SK-N-SH (cell line): ENCODE measurements at regions not wholly inside any gene's neighbourhood (a gene's known extent, or its start where the extent isn't known, plus 50 kb on each side); places are given as distances from the start of the nearest gene placed in this dataset.
A peak's percentile ranks its signal among the peaks of the same experiment; 100 is the strongest.

Experiments used
- CTCF ChIA-PET: fragments of 300-600, 350-600 bp; formaldehyde crosslinking; extraction: SDS; loops from one replicate; lab custom pipeline; 2021; lab: Yijun Ruan, JAX
- POLR2A ChIA-PET: fragments of 350-600 bp; sonication (Branson Sonifier 250); formaldehyde crosslinking; extraction: SDS; loops from one replicate; lab custom pipeline; 2020; ENCODE audit warnings: antibody characterized with exemption, inconsistent platforms; lab: Yijun Ruan, JAX
- DNase-seq: peaks from one replicate; pipeline ENCODE4 v3.0.0; 2012
- H2AFZ ChIP-seq: fragments of 200-600 bp; sonication (generic); 2 replicates; pipeline ENCODE4 v1.8.1; 2016; ENCODE audit warnings: antibody characterized with exemption, mild to moderate bottlenecking, low read depth
- H3F3A ChIP-seq: fragments of 200-600 bp; sonication (generic); replicated peaks from 2 replicates; pipeline ENCODE3; 2016; ENCODE audit warnings: antibody characterized with exemption, mild to moderate bottlenecking; ENCODE audit not compliant: insufficient read depth
- H3K27ac ChIP-seq, 2 experiments: fragments of 200-500 bp in 1 of 2; fragments of 200-600 bp in 1 of 2; sonication (Bioruptor generic) in 1 of 2; sonication (generic), shearing (Covaris generic) in 1 of 2; 2 replicates each; pipeline versions ENCODE4 v1.5.1 to v1.6.1; 2014 to 2016; ENCODE audit warnings: low read depth in 2 of 2, inconsistent platforms in 1 of 2, low read length in 1 of 2, mild to moderate bottlenecking in 1 of 2, mixed read lengths in 1 of 2
- H3K27me3 ChIP-seq: fragments of 200-600 bp; sonication (generic), shearing (Covaris generic); 2 replicates; pipeline ENCODE4 v1.6.1; 2016; ENCODE audit warnings: mixed run types; ENCODE audit not compliant: insufficient read depth
- H3K36me3 ChIP-seq, 2 experiments: fragments of 200-500 bp in 1 of 2; fragments of 200-600 bp in 1 of 2; sonication (Bioruptor generic) in 1 of 2; sonication (generic) in 1 of 2; replicated peaks in 1 of 2; 2 replicates each; pipeline versions ENCODE3 to v1.5.1; 2014 to 2016; ENCODE audit warnings: low read length in 1 of 2, mild to moderate bottlenecking in 1 of 2; ENCODE audit not compliant: insufficient read depth in 2 of 2, control insufficient read depth in 1 of 2
- H3K4me1 ChIP-seq, 2 experiments: fragments of 200-500 bp in 1 of 2; fragments of 200-600 bp in 1 of 2; sonication (Bioruptor generic) in 1 of 2; sonication (generic), shearing (Covaris generic) in 1 of 2; 2 replicates each; pipeline versions ENCODE4 v1.5.1 to v1.6.1; 2014 to 2016; ENCODE audit warnings: low read depth in 1 of 2, low read length in 1 of 2, mixed run types in 1 of 2; ENCODE audit not compliant: insufficient read depth in 2 of 2, control insufficient read depth in 1 of 2
- H3K4me2 ChIP-seq: fragments of 200-600 bp; sonication (generic), shearing (Covaris generic); 2 replicates; pipeline ENCODE4 v1.6.1; 2017; ENCODE audit warnings: mixed run types
- H3K4me3 ChIP-seq, 2 experiments: fragments of 200-500 bp in 1 of 2; fragments of 200-600 bp in 1 of 2; sonication (Bioruptor generic) in 1 of 2; sonication (generic), shearing (Covaris generic) in 1 of 2; 2 replicates each; pipeline versions ENCODE4 v1.5.1 to v1.8.1; 2014 to 2016; ENCODE audit warnings: low read depth in 2 of 2, inconsistent platforms in 1 of 2, low read length in 1 of 2, mild to moderate bottlenecking in 1 of 2, mixed read lengths in 1 of 2, moderate library complexity in 1 of 2
- H3K79me2 ChIP-seq: fragments of 200-600 bp; sonication (generic); 2 replicates; pipeline ENCODE4 v1.8.1; 2017; ENCODE audit warnings: mild to moderate bottlenecking; ENCODE audit not compliant: insufficient read depth
- H3K9ac ChIP-seq: fragments of 200-600 bp; sonication (generic); 2 replicates; pipeline ENCODE4 v1.6.1; 2017; ENCODE audit warnings: mixed run types
- H3K9me2 ChIP-seq: fragments of 200-600 bp; sonication (generic); 2 replicates; pipeline ENCODE4 v1.6.1; 2017; ENCODE audit warnings: mixed run types
- H3K9me3 ChIP-seq: fragments of 200-600 bp; sonication (generic); 2 replicates; pipeline ENCODE4 v1.6.1; 2017; ENCODE audit warnings: mixed run types, mild to moderate bottlenecking, moderate library complexity
- H4K20me1 ChIP-seq: fragments of 200-600 bp; sonication (generic); 2 replicates; pipeline ENCODE4 v1.6.1; 2017; ENCODE audit warnings: mild to moderate bottlenecking, mixed run types; ENCODE audit not compliant: insufficient read depth
- CHD2 ChIP-seq: fragments of 150-350 bp; IDR thresholded peaks from 2 replicates; pipeline ENCODE4 v1.6.1; 2018; ENCODE audit warnings: low read length; ENCODE audit not compliant: partially characterized antibody
- EP300 ChIP-seq, 2 experiments: IDR thresholded peaks; 2 replicates each; pipeline versions ENCODE4 v1.4.0 to v1.6.1; 2012; ENCODE audit warnings: borderline replicate concordance in 1 of 2, low read depth in 1 of 2, low read length in 1 of 2
- EZH2phosphoT487 ChIP-seq: fragments of 200-600 bp; sonication (generic); IDR thresholded peaks from 2 replicates; pipeline ENCODE4 v1.6.1; 2017; ENCODE audit warnings: low read depth, mixed run types, mild to moderate bottlenecking, antibody characterized with exemption, moderate library complexity, borderline replicate concordance
- FOXJ3 ChIP-seq: sonication (generic); formaldehyde crosslinking; IDR thresholded peaks from 2 replicates; pipeline ENCODE4 v1.5.1; 2020; ENCODE audit warnings: mild to moderate bottlenecking, missing genetic modification reagents
- GATA2 ChIP-seq: sonication (generic); formaldehyde crosslinking; IDR thresholded peaks from 2 replicates; pipeline ENCODE4 v1.5.0; 2020; ENCODE audit warnings: mild to moderate bottlenecking, missing genetic modification reagents
- IRF3 ChIP-seq: fragments of 150-350 bp; IDR thresholded peaks from 2 replicates; pipeline ENCODE4 v1.6.1; 2016; ENCODE audit warnings: mild to moderate bottlenecking, low read depth, low read length
- MEF2A ChIP-seq: IDR thresholded peaks from 2 replicates; pipeline ENCODE4 v1.4.0; 2012; ENCODE audit warnings: low read depth, borderline replicate concordance
- RAD21 ChIP-seq: IDR thresholded peaks from 2 replicates; pipeline ENCODE4 v1.6.1; 2012; ENCODE audit warnings: mild to moderate bottlenecking, low read length
- RCOR1 ChIP-seq: fragments of 150-350 bp; IDR thresholded peaks from 2 replicates; pipeline ENCODE4 v1.6.1; 2017; ENCODE audit warnings: antibody characterized with exemption, low read length
- REST ChIP-seq: IDR thresholded peaks from 2 replicates; pipeline ENCODE4 v1.6.1; 2012; ENCODE audit warnings: mild to moderate bottlenecking, low read depth, low read length, moderate library complexity
- RFX5 ChIP-seq: IDR thresholded peaks from 2 replicates; pipeline ENCODE4 v1.6.1; 2012; ENCODE audit warnings: mild to moderate bottlenecking, improper control_type of control experiment, low read length
- SIN3A ChIP-seq: IDR thresholded peaks from 2 replicates; pipeline ENCODE4 v1.6.1; 2012; ENCODE audit warnings: low read depth, mild to moderate bottlenecking, low read length, moderate library complexity, borderline replicate concordance
- TCF12 ChIP-seq: IDR thresholded peaks from 2 replicates; pipeline ENCODE4 v1.4.0; 2012
- TEAD4 ChIP-seq: IDR thresholded peaks from 2 replicates; pipeline ENCODE4 v1.4.0; 2012; ENCODE audit warnings: mild to moderate bottlenecking, borderline replicate concordance; ENCODE audit not compliant: insufficient read depth
- WGBS: methylation state at CpG from one replicate; pipeline ENCODE4 v1.1.6; 2017; ENCODE audit warnings: low lambda C conversion rate; 5-methylcytosine and 5-hydroxymethylcytosine counted together

GRCh38 chr3:127089486-127090145 lies 103.3 kb upstream of the PRR23E start:
- Histone ChIP-seq H3K4me2 (no peak overlapping the region), H3K4me3 (no peak overlapping the region), H3K36me3 (no peaks in the 10 kb centered on the region), H3F3A (no peaks in the 10 kb centered on the region), H3K27ac (no peak overlapping the region), H3K9ac (no peak overlapping the region), H3K4me1 (peaks cover 0 to 39% of the 10 kb centered on the region in 2 experiments; a peak in 1 of 4 replicates), H2AFZ (no peak overlapping the region), H3K79me2 (no peaks in the 10 kb centered on the region), H4K20me1 (no peaks in the 10 kb centered on the region), H3K9me3 (no peaks in the 10 kb centered on the region), H3K27me3 (no peaks in the 10 kb centered on the region), H3K9me2 (no peaks in the 10 kb centered on the region)
- CTCF ChIA-PET, result interaction anchor here (0.6 to 1.8 kb wide), 4 partner anchors 9 to 361 kb away, joined by 3 to 5 read pairs (median 4); no protein-coding TSS in a partner anchor
- POLR2A ChIA-PET, result interaction anchor here (0.7 kb wide), 1 partner anchor 16 kb away, joined by 4 read pairs; no protein-coding TSS in a partner anchor
- TF ChIP-seq EP300 (IDR thresholded peaks at IDR 0.05; ENCODE audit: borderline replicate concordance in 1 of 2, low read depth in 1 of 2, low read length in 1 of 2) (0 out of 4 replicates have a peak, but pooled peaks of 1 of the 2 experiments have one; percentile 4), SIN3A (no peak)
- 66% methylated on average over 5 of the region's 7 CpGs for WGBS
- DNase-seq, result no peak

- H3K36me3 ChIP-seq, result no peaks in the 10 kb centered on the region
- H3K4me2 ChIP-seq, result no peak overlapping the region
- 26% methylated on average over 3 of the region's 14 CpGs for WGBS
- no peak overlapping the region for H2AFZ ChIP-seq
- H3F3A ChIP-seq, result no peaks in the 10 kb centered on the region
- no peaks in the 10 kb centered on the region for H4K20me1 ChIP-seq
- POLR2A ChIA-PET, result no interaction called here
- no peaks in the 10 kb centered on the region for H3K9me3 ChIP-seq
- H3K9me2 ChIP-seq, result no peaks in the 10 kb centered on the region
- peaks cover 0 to 39% of the 10 kb centered on the region in 2 experiments; a peak in 1 of 4 replicates for H3K4me1 ChIP-seq
- DNase-seq, result no peak
- TF ChIP-seq RAD21, result no peak
- H3K79me2 ChIP-seq, result no peaks in the 10 kb centered on the region
- no peaks in the 10 kb centered on the region for H3K27me3 ChIP-seq
- no peak overlapping the region for H3K27ac ChIP-seq
- CTCF ChIA-PET, result interaction anchor here (0.6 to 1.8 kb wide), 4 partner anchors 10 to 360 kb away, joined by 3 to 5 read pairs (median 4); no protein-coding TSS in a partner anchor
- no peak overlapping the region for H3K4me3 ChIP-seq
- H3K9ac ChIP-seq, result no peak overlapping the region
Observed at GRCh38 chr3:127090218-127091160, 102.4 kb upstream of the PRR23E start.

GRCh38 chr3:127091376-127091775 lies 101.6 kb upstream of the PRR23E start:
- Histone ChIP-seq H3K4me3 (no peak overlapping the region), H3F3A (no peaks in the 10 kb centered on the region), H2AFZ (no peak overlapping the region), H3K9me3 (no peaks in the 10 kb centered on the region), H3K4me2 (no peak overlapping the region), H3K27me3 (no peaks in the 10 kb centered on the region), H3K9me2 (no peaks in the 10 kb centered on the region), H3K9ac (no peak overlapping the region), H3K4me1 (peaks cover 0 to 42% of the 10 kb centered on the region in 2 experiments; a peak in 1 of 4 replicates), H3K27ac (no peak overlapping the region), H3K79me2 (no peaks in the 10 kb centered on the region), H3K36me3 (no peaks in the 10 kb centered on the region), H4K20me1 (no peaks in the 10 kb centered on the region)
- DNase-seq, result no peak
- ChIA-PET POLR2A (no interaction called here), CTCF (interaction anchor here (0.9 kb wide), 1 partner anchor 15 kb away, joined by 3 read pairs; no protein-coding TSS in a partner anchor)
- 80% methylated on average over 6 of the region's 8 CpGs for WGBS
- TF ChIP-seq RCOR1, result no peak
- TF ChIP-seq TEAD4, result no peak
- TF ChIP-seq GATA2, result no peak
- no peak for TF ChIP-seq CHD2
- no peak for TF ChIP-seq IRF3
- no peak for TF ChIP-seq FOXJ3
- TF ChIP-seq EZH2phosphoT487, result no peak
- TF ChIP-seq REST, result no peak
- TF ChIP-seq MEF2A, result no peak
- TF ChIP-seq TCF12, result no peak
- no peak for TF ChIP-seq RFX5
- TF ChIP-seq RAD21, result no peak
